ENCODE measurements at regions not wholly inside any gene's neighbourhood (a gene's known extent, or its start where the extent isn't known, plus 50 kb on each side); places are given as distances from the start of the nearest gene placed in this dataset.
"Not testable (repeated sequence)": the region's sequence is repeated elsewhere in the genome, so short reads cannot be mapped to it uniquely, and the experiment has no call there.

GRCh38 chr2:240191001-240191400, 50.5 kb upstream of the OTOS start:
- DNase-seq (ENCODE audit: extremely low read depth, low read depth, low spot score): no peak

- DNase-seq (ENCODE audit: extremely low read depth, low read depth, low spot score): no peak
These were observed 52.2 kb upstream of the OTOS start for GRCh38 chr2:240192661-240193060.

GRCh38 chr2:240194341-240194762, 53.9 kb upstream of the OTOS start:
- not testable (repeated sequence) for DNase-seq (ENCODE audit: extremely low read depth, low read depth, low spot score)

GRCh38 chr2:240195316-240195861, 54.9 kb upstream of the OTOS start:
- DNase-seq (ENCODE audit: extremely low read depth, low read depth, low spot score): no peak

GRCh38 chr2:240196716-240197461, 56.4 kb upstream of the OTOS start:
- DNase-seq (ENCODE audit: extremely low read depth, low read depth, low spot score): no peak

- DNase-seq (ENCODE audit: extremely low read depth, low read depth, low spot score): no peak
These were observed 57.1 kb upstream of the OTOS start for GRCh38 chr2:240197462-240198139.

- DNase-seq (ENCODE audit: extremely low read depth, low read depth, low spot score): no peak
These were observed 57.8 kb upstream of the OTOS start for GRCh38 chr2:240198226-240198625.

GRCh38 chr2:240199133-240199870, 58.8 kb upstream of the OTOS start:
- DNase-seq (ENCODE audit: extremely low read depth, low read depth, low spot score): no peak

GRCh38 chr2:240200230-240201051, 60.0 kb upstream of the OTOS start:
- DNase-seq (ENCODE audit: extremely low read depth, low read depth, low spot score): no peak

GRCh38 chr2:240201866-240202265, 61.4 kb upstream of the OTOS start:
- DNase-seq (ENCODE audit: extremely low read depth, low read depth, low spot score): no peak

- DNase-seq (ENCODE audit: extremely low read depth, low read depth, low spot score): no peak
These were observed 62.1 kb upstream of the OTOS start for GRCh38 chr2:240202586-240202985.

- no peak for DNase-seq (ENCODE audit: extremely low read depth, low read depth, low spot score)
These were observed 62.8 kb upstream of the OTOS start for GRCh38 chr2:240203031-240203787.

- DNase-seq (ENCODE audit: extremely low read depth, low read depth, low spot score): no peak
These were observed 63.4 kb upstream of the OTOS start for GRCh38 chr2:240203788-240204270.

GRCh38 chr2:240204431-240205276, 64.2 kb upstream of the OTOS start:
- DNase-seq (ENCODE audit: extremely low read depth, low read depth, low spot score): no peak

- DNase-seq (ENCODE audit: extremely low read depth, low read depth, low spot score): no peak
These were observed 64.9 kb upstream of the OTOS start for GRCh38 chr2:240205348-240205747.

GRCh38 chr2:240205772-240206171, 65.3 kb upstream of the OTOS start:
- no peak for DNase-seq (ENCODE audit: extremely low read depth, low read depth, low spot score)

GRCh38 chr2:240206630-240207029, 66.2 kb upstream of the OTOS start:
- DNase-seq (ENCODE audit: extremely low read depth, low read depth, low spot score): no peak

GRCh38 chr2:240207661-240208060, 67.2 kb upstream of the OTOS start:
- DNase-seq (ENCODE audit: extremely low read depth, low read depth, low spot score): no peak

- no peak for DNase-seq (ENCODE audit: extremely low read depth, low read depth, low spot score)
These were observed 67.6 kb upstream of the OTOS start for GRCh38 chr2:240208096-240208495.
